MCF 10A (cell line): ENCODE measurements at regions not wholly inside any gene's neighbourhood (a gene's known extent, or its start where the extent isn't known, plus 50 kb on each side); places are given as distances from the start of the nearest gene placed in this dataset.

ENCODE experiments used
- BruUV-seq: library from RNA; stranded (reverse); fragments of 400-500 nt; replicated peaks from 2 replicates; lab custom pipeline; 2021; lab: Mats Ljungman, UMichigan
- CTCF ChIA-PET: fragments of 300-600 bp; sonication (Branson Sonifier 250); formaldehyde crosslinking; extraction: SDS; loops from one replicate; lab custom pipeline; 2021; ENCODE audit warnings: antibody characterized with exemption, inconsistent platforms; lab: Yijun Ruan, JAX
- POLR2A ChIA-PET: fragments of 300-600, 350-650 bp; sonication (Branson Sonifier 250); formaldehyde crosslinking; extraction: SDS; loops from one replicate; lab custom pipeline; 2020; ENCODE audit warnings: antibody characterized with exemption, inconsistent platforms; lab: Yijun Ruan, JAX
- DNase-seq: peaks from one replicate; pipeline ENCODE4 v3.0.0-alpha.2; 2018; ENCODE audit not compliant: unreplicated experiment
- H3K27ac Mint-ChIP-seq: one replicate; pipeline ENCODE4 v1.8.0; 2022; ENCODE audit warnings: mild to moderate bottlenecking, low read depth, mixed read lengths; ENCODE audit not compliant: unreplicated experiment
- H3K27me3 Mint-ChIP-seq: one replicate; pipeline ENCODE4 v1.8.0; 2022; ENCODE audit warnings: mixed read lengths; ENCODE audit not compliant: insufficient read depth, unreplicated experiment
- H3K36me3 Mint-ChIP-seq: one replicate; pipeline ENCODE4 v1.8.0; 2022; ENCODE audit warnings: mild to moderate bottlenecking, moderate library complexity, mixed read lengths; ENCODE audit not compliant: insufficient read depth, unreplicated experiment
- H3K4me1 Mint-ChIP-seq: one replicate; pipeline ENCODE4 v1.8.0; 2022; ENCODE audit warnings: mixed read lengths; ENCODE audit not compliant: insufficient read depth, unreplicated experiment
- H3K4me3 Mint-ChIP-seq: one replicate; pipeline ENCODE4 v1.8.0; 2022; ENCODE audit warnings: mild to moderate bottlenecking, moderate library complexity, mixed read lengths; ENCODE audit not compliant: unreplicated experiment
- H3K9me3 Mint-ChIP-seq: one replicate; pipeline ENCODE4 v1.8.0; 2022; ENCODE audit warnings: mixed read lengths; ENCODE audit not compliant: unreplicated experiment
- intact Hi-C: fragments of 100-400 bp; cut with micrococcal nuclease; formaldehyde crosslinking; loops from 2 replicates; pipeline ENCODE4 v1.14.1; 2022
- TF ChIP-seq, protein P1 (sequence below): fragments of 200-600 bp; IDR thresholded peaks from one replicate; pipeline ENCODE4 v1.8.0; 2022; ENCODE audit warnings: antibody characterized with exemption, mild to moderate bottlenecking; ENCODE audit not compliant: unreplicated experiment

DNA sequence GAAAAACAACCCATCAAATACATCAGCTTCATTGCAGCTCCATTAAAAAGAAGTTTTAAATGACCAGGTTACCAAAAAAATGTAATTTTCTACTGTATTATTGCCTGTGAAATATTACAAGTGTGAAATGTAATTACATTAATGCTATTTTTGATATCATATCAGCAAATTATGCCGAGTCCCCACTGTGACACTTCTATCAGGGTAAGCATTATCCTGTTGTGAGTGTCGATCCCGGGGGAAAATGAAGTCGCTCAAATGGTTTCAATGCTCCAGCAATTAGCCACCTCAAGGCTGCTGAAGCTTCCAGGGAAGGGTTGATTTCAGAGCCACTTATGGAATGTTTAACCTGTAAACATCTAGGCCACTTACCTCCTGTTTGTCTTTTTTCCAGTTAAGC is 70.4 kb downstream of the RCN1 start:
- Mint-ChIP-seq H3K27ac (no peak overlapping the region), H3K4me3 (no peak overlapping the region), H3K4me1 (no peaks in the 10 kb centered on the region), H3K36me3 (no peaks in the 10 kb centered on the region), H3K9me3 (no peaks in the 10 kb centered on the region), H3K27me3 (peaks cover 49% of the 10 kb centered on the region)
- no TSS peak for BruUV-seq
- no peak for DNase-seq
- TF ChIP-seq, protein P1, sequence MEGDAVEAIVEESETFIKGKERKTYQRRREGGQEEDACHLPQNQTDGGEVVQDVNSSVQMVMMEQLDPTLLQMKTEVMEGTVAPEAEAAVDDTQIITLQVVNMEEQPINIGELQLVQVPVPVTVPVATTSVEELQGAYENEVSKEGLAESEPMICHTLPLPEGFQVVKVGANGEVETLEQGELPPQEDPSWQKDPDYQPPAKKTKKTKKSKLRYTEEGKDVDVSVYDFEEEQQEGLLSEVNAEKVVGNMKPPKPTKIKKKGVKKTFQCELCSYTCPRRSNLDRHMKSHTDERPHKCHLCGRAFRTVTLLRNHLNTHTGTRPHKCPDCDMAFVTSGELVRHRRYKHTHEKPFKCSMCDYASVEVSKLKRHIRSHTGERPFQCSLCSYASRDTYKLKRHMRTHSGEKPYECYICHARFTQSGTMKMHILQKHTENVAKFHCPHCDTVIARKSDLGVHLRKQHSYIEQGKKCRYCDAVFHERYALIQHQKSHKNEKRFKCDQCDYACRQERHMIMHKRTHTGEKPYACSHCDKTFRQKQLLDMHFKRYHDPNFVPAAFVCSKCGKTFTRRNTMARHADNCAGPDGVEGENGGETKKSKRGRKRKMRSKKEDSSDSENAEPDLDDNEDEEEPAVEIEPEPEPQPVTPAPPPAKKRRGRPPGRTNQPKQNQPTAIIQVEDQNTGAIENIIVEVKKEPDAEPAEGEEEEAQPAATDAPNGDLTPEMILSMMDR, result no peak
- POLR2A ChIA-PET, result interaction anchor here (1.0 kb wide), 1 partner anchor 11 kb away, joined by 3 read pairs; no protein-coding TSS in a partner anchor
- intact Hi-C loops, result no loop called here
- CTCF ChIA-PET, result interaction anchor here (0.6 to 5.6 kb wide), 8 partner anchors 10 to 959 kb away, joined by 3 to 58 read pairs (median 4); no protein-coding TSS in a partner anchor

DNA sequence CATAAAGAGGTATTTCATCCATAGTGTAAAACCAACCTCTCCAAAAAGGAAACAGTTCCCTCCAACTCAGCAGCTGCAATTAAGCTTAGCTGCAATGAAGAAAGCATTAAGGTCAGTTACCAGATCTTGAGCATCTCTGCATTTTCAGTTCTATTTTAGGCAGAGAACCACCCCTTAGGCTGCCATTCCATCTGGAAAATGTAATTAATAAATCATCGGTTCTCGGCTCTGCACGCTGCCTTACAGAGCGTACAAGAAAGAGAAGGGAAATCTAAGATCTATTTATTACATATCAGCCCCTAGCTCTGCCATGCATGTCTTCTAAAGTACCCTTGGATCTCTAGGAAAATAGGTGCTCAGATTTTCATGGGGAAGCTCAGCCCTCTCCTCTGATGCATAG is 71.5 kb downstream of the RCN1 start:
- no peak overlapping the region for H3K27ac Mint-ChIP-seq
- POLR2A ChIA-PET, result no interaction called here

DNA sequence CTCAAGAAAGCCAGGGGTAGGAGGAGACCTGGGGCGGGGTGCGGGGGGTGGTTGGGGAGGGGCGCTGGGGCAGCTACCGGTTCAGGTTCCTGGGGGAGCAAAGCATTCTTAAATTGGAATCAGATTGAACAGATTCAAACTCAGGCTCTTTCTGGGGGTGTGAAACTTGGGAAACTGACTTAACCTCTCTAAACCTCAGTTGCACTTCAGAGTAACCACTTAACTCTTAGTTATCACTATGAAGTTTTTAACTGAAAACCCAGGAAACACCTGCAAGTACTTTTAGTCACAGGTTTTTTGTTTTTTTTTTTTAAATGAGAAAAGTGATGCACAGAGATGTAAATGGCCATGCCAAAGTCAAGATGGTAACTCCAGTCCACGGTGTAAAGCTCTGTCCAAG is 72.0 kb downstream of the RCN1 start:
- CTCF ChIA-PET, result interaction anchor here (0.7 to 5.0 kb wide), 2 partner anchors 13 to 134 kb away, joined by 4 to 58 read pairs; no protein-coding TSS in a partner anchor
- H3K27me3 Mint-ChIP-seq, result peaks cover 57% of the 10 kb centered on the region

More for the DNA sequence above, 71.5 kb downstream of the RCN1 start:
- BruUV-seq, result no TSS peak
- Mint-ChIP-seq H3K4me1 (no peaks in the 10 kb centered on the region), H3K27me3 (peaks cover 57% of the 10 kb centered on the region), H3K9me3 (no peaks in the 10 kb centered on the region), H3K4me3 (no peak overlapping the region), H3K36me3 (no peaks in the 10 kb centered on the region)
- TF ChIP-seq, protein P1, result no peak
- intact Hi-C loops, result no loop called here
- CTCF ChIA-PET, result interaction anchor here (0.7 to 5.0 kb wide), 3 partner anchors 14 to 133 kb away, joined by 4 to 58 read pairs (median 4); no protein-coding TSS in a partner anchor
- DNase-seq, result no peak

DNA sequence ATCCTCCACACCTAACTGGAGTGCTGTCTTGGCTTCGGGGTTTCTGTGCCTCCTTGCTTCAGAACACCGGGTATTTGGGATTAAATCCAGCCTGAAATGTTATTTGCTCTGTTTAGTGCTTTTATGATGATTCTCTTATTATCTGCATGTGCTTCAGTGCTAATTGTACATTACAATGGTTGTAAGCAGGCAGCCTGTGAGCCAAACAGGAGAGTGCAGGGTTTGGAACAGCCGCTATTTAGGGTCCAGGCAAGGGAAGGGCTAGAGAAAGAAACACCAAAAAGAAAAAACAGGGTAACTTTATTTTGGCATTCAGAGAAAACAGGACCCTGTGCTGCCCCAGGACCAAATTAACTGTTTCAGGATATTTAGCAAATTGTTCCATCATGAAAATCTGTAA is 72.7 kb downstream of the RCN1 start:
- H3K27me3 Mint-ChIP-seq, result peaks cover 55% of the 10 kb centered on the region
- POLR2A ChIA-PET, result no interaction called here
- H3K9me3 Mint-ChIP-seq, result no peaks in the 10 kb centered on the region

More for the DNA sequence above, 72.0 kb downstream of the RCN1 start:
- TF ChIP-seq, protein P1, result no peak
- no peak for DNase-seq
- Mint-ChIP-seq H3K4me1 (no peaks in the 10 kb centered on the region), H3K4me3 (no peak overlapping the region), H3K36me3 (no peaks in the 10 kb centered on the region), H3K27ac (no peak overlapping the region), H3K9me3 (no peaks in the 10 kb centered on the region)
- intact Hi-C loops, result no loop called here
- POLR2A ChIA-PET, result no interaction called here
- no TSS peak for BruUV-seq

More for the DNA sequence above, 72.7 kb downstream of the RCN1 start:
- DNase-seq, result no peak
- no peak overlapping the region for H3K27ac Mint-ChIP-seq
- intact Hi-C loops, result no loop called here
- TF ChIP-seq, protein P1, result no peak
- no peak overlapping the region for H3K4me3 Mint-ChIP-seq
- H3K4me1 Mint-ChIP-seq, result no peaks in the 10 kb centered on the region
- no TSS peak for BruUV-seq
- CTCF ChIA-PET, result interaction anchor here (0.6 to 0.7 kb wide), 2 partner anchors 30 to 111 kb away, joined by 3 read pairs; no protein-coding TSS in a partner anchor
- no peaks in the 10 kb centered on the region for H3K36me3 Mint-ChIP-seq
